HCT116 (cell line): ENCODE measurements at regions not wholly inside any gene's neighbourhood (a gene's known extent, or its start where the extent isn't known, plus 50 kb on each side); places are given as distances from the start of the nearest gene placed in this dataset.

ENCODE experiments used
- CTCF ChIP-seq, 3 experiments: fragments of 200-600 bp in 1 of 3; sonication (generic) in 1 of 3; IDR thresholded peaks in 2 of 3; conservative IDR thresholded peaks in 1 of 3; 2 replicates each; pipeline ENCODE4 v1.5.1; 2012 to 2017; ENCODE audit warnings: low read depth in 2 of 3, low read length in 2 of 3, antibody characterized with exemption in 1 of 3, borderline replicate concordance in 1 of 3, control low read depth in 1 of 3, mild to moderate bottlenecking in 1 of 3, mixed read lengths in 1 of 3, mixed run types in 1 of 3, moderate library complexity in 1 of 3; ENCODE audit not compliant: insufficient read depth in 1 of 3
- ELF1 ChIP-seq: IDR thresholded peaks from 2 replicates; pipeline ENCODE4 v1.6.1; 2012; ENCODE audit warnings: low read depth, borderline replicate concordance
- EZH2phosphoT487 ChIP-seq: fragments of 200-600 bp; IDR thresholded peaks from 2 replicates; pipeline ENCODE4 v1.6.1; 2018; ENCODE audit warnings: antibody characterized with exemption, borderline replicate concordance
- MAX ChIP-seq: IDR thresholded peaks from 2 replicates; pipeline ENCODE4 v1.6.1; 2012
- POLR2A ChIP-seq: IDR thresholded peaks from 2 replicates; pipeline ENCODE4 v1.7.0; 2011; ENCODE audit warnings: borderline replicate concordance; ENCODE audit not compliant: insufficient read depth, insufficient read length; ENCODE audit errors: extremely low read depth
- POLR2AphosphoS5 ChIP-seq: IDR thresholded peaks from 2 replicates; pipeline ENCODE4 v1.6.1; 2011; ENCODE audit warnings: mild to moderate bottlenecking, low read depth, low read length, moderate library complexity
- RAD21 ChIP-seq: IDR thresholded peaks from 2 replicates; pipeline ENCODE4 v1.6.1; 2012; ENCODE audit warnings: low read depth, mild to moderate bottlenecking

GRCh38 chr16:80367037-80367658 is 173.6 kb upstream of the DYNLRB2 start:
- TF ChIP-seq POLR2A (no peak), RAD21 (no peak), MAX (no peak), ELF1 (no peak), POLR2AphosphoS5 (no peak), EZH2phosphoT487 (no peak), CTCF (IDR thresholded peaks at IDR 0.05 in 2 of 3, conservative IDR thresholded peaks at IDR 0.05 in 1 of 3; ENCODE audit: borderline replicate concordance in 1 of 3, insufficient read depth in 1 of 3, low read depth in 2 of 3, low read length in 2 of 3) (no peak)
